Erythroblast (primary cell): ENCODE measurements at regions not wholly inside any gene's neighbourhood (a gene's known extent, or its start where the extent isn't known, plus 50 kb on each side); places are given as distances from the start of the nearest gene placed in this dataset.

Experiments used
- DNase-seq, 2 experiments: peaks; one replicate each; lab custom pipeline; 2025; lab: John Stamatoyannopoulos, UW
- GATA1 ChIP-seq: IDR thresholded peaks from 2 replicates; pipeline ENCODE4 v1.6.1; 2011; ENCODE audit warnings: low read depth, mild to moderate bottlenecking, control low read depth, low read length, moderate library complexity
- POLR2A ChIP-seq: IDR thresholded peaks from 2 replicates; pipeline ENCODE4 v1.6.1; 2011; ENCODE audit warnings: mild to moderate bottlenecking, low read length

GRCh38 chr5:27652505-27652904 lies 614.1 kb upstream of the CDH9 start:
- TF ChIP-seq POLR2A (no peak), GATA1 (no peak)

GRCh38 chr5:27639005-27639612 lies 600.7 kb upstream of the CDH9 start:
- TF ChIP-seq POLR2A (no peak), GATA1 (no peak)
- no peak for DNase-seq

More at GRCh38 chr5:27652505-27652904, 614.1 kb upstream of the CDH9 start:
- DNase-seq: peak; percentile 4 to 9

GRCh38 chr5:27619982-27620381 lies 581.6 kb upstream of the CDH9 start:
- no peak for DNase-seq

DNA sequence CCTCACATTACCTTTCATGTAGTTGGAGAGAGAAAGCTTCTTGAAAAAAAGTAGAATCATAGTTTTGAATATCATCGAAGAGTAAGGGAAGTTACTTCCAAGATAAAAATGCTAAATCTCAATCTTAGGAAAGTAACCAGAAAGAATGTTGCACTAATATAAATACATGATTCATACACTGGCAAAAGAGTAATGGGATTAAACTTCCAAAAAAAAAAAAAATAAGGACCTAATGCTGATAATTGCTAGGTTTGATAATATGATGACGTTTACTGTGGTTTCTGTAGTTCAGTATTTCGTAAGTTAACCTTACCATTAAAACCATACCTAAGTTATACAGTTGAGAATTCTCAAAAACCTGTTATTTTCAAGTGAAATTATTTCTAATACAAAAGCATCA lies 573.8 kb upstream of the CDH9 start:
- no peak for TF ChIP-seq GATA1
- TF ChIP-seq POLR2A: no peak
- no peak for DNase-seq

More at GRCh38 chr5:27619982-27620381, 581.6 kb upstream of the CDH9 start:
- no peak for TF ChIP-seq POLR2A
- TF ChIP-seq GATA1: no peak

- no peak for DNase-seq
- TF ChIP-seq POLR2A: no peak
- no peak for TF ChIP-seq GATA1
These were observed 570.6 kb upstream of the CDH9 start for GRCh38 chr5:27608992-27609391.

- TF ChIP-seq POLR2A: no peak
- no peak for TF ChIP-seq GATA1
- DNase-seq: no peak
These were observed 560.2 kb upstream of the CDH9 start for GRCh38 chr5:27598576-27598975.

DNA sequence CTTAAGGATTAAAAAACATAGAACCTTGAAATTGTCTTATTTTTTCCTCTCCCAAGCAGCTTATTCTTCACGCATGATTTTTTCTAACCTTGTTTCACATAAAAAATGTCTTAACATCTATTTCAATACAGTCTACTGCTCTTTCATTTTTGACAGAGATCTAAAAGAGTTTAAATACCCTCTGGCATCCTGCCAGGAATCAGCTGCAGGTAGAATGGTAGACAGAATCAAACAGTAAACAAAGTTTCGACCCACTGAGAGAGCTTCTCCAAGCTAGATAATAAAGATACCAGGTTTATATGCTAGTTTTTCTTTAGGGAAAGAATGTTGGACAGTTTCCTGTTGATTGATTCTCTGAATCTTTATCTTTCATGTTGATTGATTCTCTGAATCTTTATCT lies 555.8 kb upstream of the CDH9 start:
- DNase-seq: no peak
- TF ChIP-seq POLR2A (no peak), GATA1 (no peak)

GRCh38 chr5:27592231-27592630 lies 553.8 kb upstream of the CDH9 start:
- DNase-seq: no peak

DNA sequence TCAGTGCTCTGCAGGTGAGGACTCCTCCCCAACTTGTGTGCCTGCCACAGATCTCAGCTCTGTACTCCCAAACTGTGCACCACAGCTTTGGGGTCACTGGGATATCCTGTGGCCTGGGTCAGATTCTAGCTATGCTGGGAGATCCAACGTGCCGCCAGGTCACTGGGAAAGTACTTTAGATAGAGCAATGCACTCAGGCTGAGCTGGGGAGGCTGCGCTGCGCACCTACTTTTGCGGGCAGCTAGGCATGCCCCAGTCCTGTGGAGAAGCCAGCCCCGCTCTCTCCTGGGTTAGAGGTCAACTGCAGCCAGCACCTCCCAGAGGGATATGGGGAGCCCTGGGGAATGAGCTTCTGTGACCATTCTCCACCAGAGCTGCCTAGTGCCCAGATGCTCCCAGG lies 552.1 kb upstream of the CDH9 start:
- DNase-seq: no peak
- TF ChIP-seq POLR2A (no peak), GATA1 (no peak)

More at GRCh38 chr5:27592231-27592630, 553.8 kb upstream of the CDH9 start:
- TF ChIP-seq POLR2A (no peak), GATA1 (no peak)

GRCh38 chr5:27578279-27578678 lies 539.9 kb upstream of the CDH9 start:
- TF ChIP-seq GATA1: no peak
- no peak for TF ChIP-seq POLR2A
- DNase-seq: no peak

DNA sequence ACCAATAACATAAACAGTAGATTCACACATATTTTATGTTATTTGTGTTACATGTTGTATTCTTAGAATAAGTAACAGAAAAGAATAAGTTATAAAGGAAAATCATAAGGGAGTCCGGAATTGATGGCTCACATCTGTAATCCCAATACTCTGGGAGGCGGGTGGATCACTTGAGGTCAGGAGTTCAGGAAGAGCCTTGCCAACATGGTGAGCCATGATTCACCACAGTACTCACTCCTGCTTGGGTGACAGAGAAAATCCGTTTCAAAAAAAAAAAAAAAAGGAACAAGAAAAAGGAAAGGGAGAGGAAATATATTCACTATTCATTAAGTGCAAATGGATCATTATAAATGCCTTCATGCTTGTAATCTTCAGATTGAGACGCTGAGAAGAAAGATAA lies 533.3 kb upstream of the CDH9 start:
- DNase-seq: no peak
- TF ChIP-seq POLR2A (no peak), GATA1 (no peak)

DNA sequence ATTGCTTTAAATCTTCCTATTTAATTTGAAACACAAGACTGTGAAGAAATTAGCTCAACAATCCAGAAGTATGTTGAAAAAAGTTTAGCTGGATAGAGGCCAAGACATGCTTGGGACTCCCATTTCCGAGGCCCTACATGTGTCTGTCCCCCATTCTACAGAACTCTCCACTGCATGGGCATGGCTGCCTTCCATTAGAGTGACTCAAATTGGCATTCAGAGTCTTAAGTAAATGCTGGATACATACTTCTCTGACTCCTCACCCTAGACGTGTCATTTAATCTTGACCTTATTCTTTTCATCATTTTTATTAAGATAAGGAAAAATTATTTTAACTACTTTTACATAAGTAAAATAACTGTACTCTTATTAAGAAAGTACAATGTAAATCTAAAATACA lies 530.4 kb upstream of the CDH9 start:
- DNase-seq: no peak
- TF ChIP-seq GATA1 (no peak), POLR2A (no peak)

DNA sequence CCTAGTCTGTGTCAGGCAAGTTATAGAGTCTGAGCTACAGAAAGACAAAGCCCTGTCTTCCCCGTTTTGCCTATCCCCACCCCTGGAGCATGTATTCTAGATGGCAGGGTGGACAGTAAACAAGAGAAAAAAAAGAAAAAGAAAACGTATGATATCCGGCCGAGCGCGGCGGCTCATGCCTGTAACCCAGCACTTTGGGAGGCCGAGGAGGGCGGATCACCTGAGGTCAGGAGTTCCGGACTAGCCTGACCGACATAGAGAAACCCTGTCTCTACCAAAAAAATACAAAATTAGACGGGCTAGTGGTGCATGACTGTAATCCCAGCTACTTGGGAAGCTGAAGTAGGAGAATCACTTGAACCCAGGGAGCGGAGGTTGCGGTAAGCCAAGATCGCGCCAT lies 523.0 kb upstream of the CDH9 start:
- DNase-seq: no peak
- TF ChIP-seq GATA1 (no peak), POLR2A (no peak)

GRCh38 chr5:27548484-27548883 lies 510.1 kb upstream of the CDH9 start:
- no peak for DNase-seq
- no peak for TF ChIP-seq POLR2A

DNA sequence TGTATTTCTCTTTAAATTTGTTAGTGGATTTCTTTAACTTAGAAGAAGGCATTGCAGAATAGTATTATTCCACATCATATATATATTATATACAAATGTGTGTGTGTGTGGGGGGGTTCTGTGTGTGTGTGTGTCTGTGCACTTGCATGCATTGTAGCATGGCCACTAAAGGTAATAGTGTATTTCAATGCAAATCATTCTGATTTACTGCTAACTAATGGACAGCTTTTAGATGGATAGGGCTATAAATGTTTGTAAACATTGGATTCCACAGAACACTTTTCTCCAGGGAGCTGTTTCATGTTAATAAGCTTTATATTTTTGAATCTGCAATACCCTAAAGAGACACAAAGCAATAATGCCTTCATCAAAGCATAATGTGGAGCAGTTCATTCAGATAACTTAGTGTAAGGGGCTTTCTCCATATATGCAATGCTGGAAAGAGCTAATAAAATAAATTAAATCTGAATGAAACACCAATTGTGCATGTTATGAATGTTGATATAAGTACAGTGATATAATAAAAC lies 496.7 kb upstream of the CDH9 start:
- TF ChIP-seq POLR2A (no peak), GATA1 (no peak)
- no peak for DNase-seq
